ENCODE measurements at regions not wholly inside any gene's neighbourhood (a gene's known extent, or its start where the extent isn't known, plus 50 kb on each side); places are given as distances from the start of the nearest gene placed in this dataset.

GRCh38 chr5:123885081-123885480, 373.1 kb downstream of the CSNK1G3 start:
- no peak for DNase-seq
- TF ChIP-seq CTCF (IDR thresholded peaks at IDR 0.05), result no peak
- no peak for TF ChIP-seq POLR2A (IDR thresholded peaks at IDR 0.05)
- no peaks in the 10 kb centered on the region for H3K4me1 ChIP-seq
- H3K9me3 ChIP-seq, result no peaks in the 10 kb centered on the region
- no peaks in the 10 kb centered on the region for H3K27me3 ChIP-seq
- no peak overlapping the region for H3K27ac ChIP-seq
- H3K4me3 ChIP-seq, result no peak overlapping the region
- H3K36me3 ChIP-seq, result no peaks in the 10 kb centered on the region

DNA sequence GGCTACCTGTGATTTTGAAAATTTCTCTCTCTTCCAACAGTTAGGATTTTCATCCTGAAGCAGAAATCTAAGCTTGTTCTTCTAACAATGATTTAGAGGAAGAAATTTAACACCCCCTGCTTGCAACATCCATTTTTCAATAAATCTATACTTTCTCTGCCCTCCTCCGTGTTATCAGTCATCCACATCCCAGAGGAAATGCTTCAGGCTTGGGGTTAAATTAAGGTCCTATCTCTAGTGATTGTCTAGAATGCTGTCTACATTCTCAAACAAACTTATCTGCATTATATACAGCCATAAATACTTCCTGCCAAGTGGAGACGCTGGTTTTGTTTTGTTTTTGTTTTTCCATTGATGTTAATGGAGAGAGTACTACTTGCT, 371.0 kb downstream of the CSNK1G3 start:
- H3K27me3 ChIP-seq, result no peaks in the 10 kb centered on the region
- H3K9me3 ChIP-seq, result no peaks in the 10 kb centered on the region
- TF ChIP-seq CTCF (IDR thresholded peaks at IDR 0.05) (no peak), POLR2A (IDR thresholded peaks at IDR 0.05) (no peak)
- no peak overlapping the region for H3K27ac ChIP-seq
- DNase-seq, result no peak
- H3K4me1 ChIP-seq, result no peaks in the 10 kb centered on the region
- H3K4me3 ChIP-seq, result no peak overlapping the region
- no peaks in the 10 kb centered on the region for H3K36me3 ChIP-seq

DNA sequence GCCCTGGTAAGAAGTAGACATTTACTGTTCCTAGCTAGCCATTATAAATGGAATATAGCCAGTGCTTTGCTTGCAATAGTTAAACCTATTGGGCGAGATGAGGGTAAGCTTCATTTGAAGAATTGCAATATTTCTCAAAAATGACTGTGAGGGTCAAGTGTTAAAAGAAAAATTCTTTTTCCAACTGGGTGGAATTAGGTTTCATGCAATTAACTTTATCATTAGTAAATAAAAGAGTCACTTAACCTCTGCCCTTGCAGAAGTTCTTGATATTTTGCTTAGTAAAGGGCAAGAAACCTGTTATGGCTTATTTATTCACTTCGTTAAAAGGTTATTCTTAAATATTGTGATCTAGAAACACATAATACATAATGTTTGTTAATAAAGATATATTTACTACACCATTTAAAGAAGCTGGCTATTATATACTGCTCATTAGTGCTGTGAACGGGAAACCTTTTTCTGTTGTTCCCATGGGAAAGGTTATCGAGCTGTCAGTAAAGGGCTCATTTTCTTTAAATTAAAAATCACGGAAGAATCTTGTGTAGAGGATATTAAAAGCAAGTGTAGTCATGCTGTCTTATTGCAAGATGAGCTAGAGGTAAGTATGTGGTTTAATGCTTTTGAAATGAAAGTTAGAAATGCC, 370.5 kb downstream of the CSNK1G3 start:
- Histone ChIP-seq H3K36me3 (no peaks in the 10 kb centered on the region), H3K4me1 (no peaks in the 10 kb centered on the region), H3K9me3 (no peaks in the 10 kb centered on the region), H3K27me3 (no peaks in the 10 kb centered on the region), H3K27ac (no peak overlapping the region), H3K4me3 (no peak overlapping the region)
- DNase-seq, result no peak
- TF ChIP-seq CTCF (IDR thresholded peaks at IDR 0.05) (no peak), POLR2A (IDR thresholded peaks at IDR 0.05) (no peak)

GRCh38 chr5:123881759-123882244, 369.8 kb downstream of the CSNK1G3 start:
- Histone ChIP-seq H3K4me1 (no peaks in the 10 kb centered on the region), H3K4me3 (no peak overlapping the region), H3K36me3 (no peaks in the 10 kb centered on the region), H3K27me3 (no peaks in the 10 kb centered on the region), H3K27ac (no peak overlapping the region), H3K9me3 (no peaks in the 10 kb centered on the region)
- TF ChIP-seq POLR2A (IDR thresholded peaks at IDR 0.05) (no peak), CTCF (IDR thresholded peaks at IDR 0.05) (no peak)
- no peak for DNase-seq

- Histone ChIP-seq H3K4me1 (no peaks in the 10 kb centered on the region), H3K36me3 (no peaks in the 10 kb centered on the region), H3K4me3 (no peak overlapping the region), H3K27me3 (no peaks in the 10 kb centered on the region), H3K27ac (no peak overlapping the region), H3K9me3 (no peaks in the 10 kb centered on the region)
- no peak for TF ChIP-seq POLR2A (IDR thresholded peaks at IDR 0.05)
- no peak for TF ChIP-seq CTCF (IDR thresholded peaks at IDR 0.05)
- no peak for DNase-seq
These were observed 368.9 kb downstream of the CSNK1G3 start for GRCh38 chr5:123880875-123881274.

DNA sequence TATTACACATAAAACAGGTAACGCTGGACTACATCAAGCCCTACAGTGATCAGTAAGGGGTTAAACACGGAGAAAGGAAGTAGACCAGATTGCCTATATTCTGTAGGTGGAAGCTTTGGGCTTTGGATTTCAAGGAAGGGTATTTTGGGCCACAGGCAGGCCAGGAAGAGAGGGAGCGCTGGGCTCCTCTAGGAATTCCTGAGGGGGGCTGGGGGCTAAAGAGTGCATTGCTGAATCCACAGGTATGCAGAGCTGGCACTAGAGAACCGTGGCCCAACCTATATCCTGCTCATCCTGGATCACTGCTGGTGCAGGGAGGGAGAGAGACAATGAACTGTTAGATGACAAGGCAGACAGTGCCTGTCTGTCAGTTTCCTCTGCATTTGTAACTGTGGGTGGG, 367.1 kb downstream of the CSNK1G3 start:
- DNase-seq, result no peak
- no peak overlapping the region for H3K27ac ChIP-seq
- H3K4me3 ChIP-seq, result no peak overlapping the region
- TF ChIP-seq CTCF (IDR thresholded peaks at IDR 0.05) (no peak), POLR2A (IDR thresholded peaks at IDR 0.05) (no peak)
- no peaks in the 10 kb centered on the region for H3K36me3 ChIP-seq
- H3K27me3 ChIP-seq, result no peaks in the 10 kb centered on the region
- H3K4me1 ChIP-seq, result no peaks in the 10 kb centered on the region
- no peaks in the 10 kb centered on the region for H3K9me3 ChIP-seq
